Thyroid gland (tissue), 4 donors: ENCODE measurements at regions not wholly inside any gene's neighbourhood (a gene's known extent, or its start where the extent isn't known, plus 50 kb on each side); places are given as distances from the start of the nearest gene placed in this dataset.

Source experiments
- POLR2A ChIP-seq, 2 donors: fragments of 450-650 bp; IDR thresholded peaks; one replicate each; pipeline ENCODE4 v1.6.1; 2017; ENCODE audit warnings: antibody characterized with exemption in 2 of 2, mild to moderate bottlenecking in 2 of 2, moderate library complexity in 1 of 2
- TF ChIP-seq, protein P1 (sequence below), 6 experiments: fragments of 200-600 bp in 3 of 6; fragments of 450-650 bp in 3 of 6; sonication (generic) in 3 of 6; IDR thresholded peaks; one replicate each; pipeline ENCODE4 v1.5.1; 2016 to 2019; ENCODE audit warnings: antibody characterized with exemption in 6 of 6, mild to moderate bottlenecking in 2 of 6, inconsistent platforms in 1 of 6, moderate library complexity in 1 of 6

DNA sequence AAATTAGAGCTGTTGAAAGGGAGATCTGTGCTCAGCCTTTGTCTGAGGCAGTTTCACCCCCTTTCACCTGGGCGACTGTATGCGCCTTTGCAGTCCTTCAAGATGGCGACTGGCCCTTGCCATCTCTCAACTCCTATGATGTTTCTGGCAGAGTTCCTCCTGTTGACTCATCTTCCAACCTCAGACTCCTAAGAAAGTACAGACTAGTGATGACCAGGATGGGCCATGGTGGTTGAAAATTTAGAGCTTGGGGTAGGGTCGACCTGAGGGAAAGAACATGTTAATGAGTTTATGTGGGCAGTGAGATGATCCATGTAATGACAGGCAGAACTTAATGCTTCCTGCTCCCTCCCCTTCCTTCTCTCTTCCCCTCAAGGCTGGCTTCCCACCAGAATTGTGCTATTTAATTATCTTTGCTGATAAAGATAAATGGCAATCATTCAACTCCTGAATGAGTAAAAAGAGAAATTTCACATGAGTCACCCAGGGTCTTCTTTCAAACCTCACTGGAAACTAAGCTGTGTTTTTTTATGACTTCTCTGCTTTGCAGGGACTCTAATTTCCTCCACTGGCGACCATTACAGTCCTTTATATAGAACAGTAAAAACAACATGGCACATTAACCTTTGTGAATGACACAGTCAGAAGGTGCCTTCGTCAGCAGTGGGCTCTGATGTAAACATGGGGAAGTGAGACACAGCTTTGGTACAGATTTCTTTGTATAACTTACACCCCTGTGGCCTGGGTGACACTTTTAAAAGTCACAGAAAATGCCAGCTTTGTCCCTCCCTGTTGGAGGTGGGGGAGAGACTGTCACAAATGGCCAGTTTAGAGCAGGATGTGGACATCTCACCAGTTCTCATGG, 103.5 kb downstream of the SCP2D1 start:
- TF ChIP-seq, protein P1, sequence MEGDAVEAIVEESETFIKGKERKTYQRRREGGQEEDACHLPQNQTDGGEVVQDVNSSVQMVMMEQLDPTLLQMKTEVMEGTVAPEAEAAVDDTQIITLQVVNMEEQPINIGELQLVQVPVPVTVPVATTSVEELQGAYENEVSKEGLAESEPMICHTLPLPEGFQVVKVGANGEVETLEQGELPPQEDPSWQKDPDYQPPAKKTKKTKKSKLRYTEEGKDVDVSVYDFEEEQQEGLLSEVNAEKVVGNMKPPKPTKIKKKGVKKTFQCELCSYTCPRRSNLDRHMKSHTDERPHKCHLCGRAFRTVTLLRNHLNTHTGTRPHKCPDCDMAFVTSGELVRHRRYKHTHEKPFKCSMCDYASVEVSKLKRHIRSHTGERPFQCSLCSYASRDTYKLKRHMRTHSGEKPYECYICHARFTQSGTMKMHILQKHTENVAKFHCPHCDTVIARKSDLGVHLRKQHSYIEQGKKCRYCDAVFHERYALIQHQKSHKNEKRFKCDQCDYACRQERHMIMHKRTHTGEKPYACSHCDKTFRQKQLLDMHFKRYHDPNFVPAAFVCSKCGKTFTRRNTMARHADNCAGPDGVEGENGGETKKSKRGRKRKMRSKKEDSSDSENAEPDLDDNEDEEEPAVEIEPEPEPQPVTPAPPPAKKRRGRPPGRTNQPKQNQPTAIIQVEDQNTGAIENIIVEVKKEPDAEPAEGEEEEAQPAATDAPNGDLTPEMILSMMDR (IDR thresholded peaks at IDR 0.05) = no peak
- TF ChIP-seq POLR2A (IDR thresholded peaks at IDR 0.05) = no peak
